ENCODE measurements at regions not wholly inside any gene's neighbourhood (a gene's known extent, or its start where the extent isn't known, plus 50 kb on each side); places are given as distances from the start of the nearest gene placed in this dataset.

DNA sequence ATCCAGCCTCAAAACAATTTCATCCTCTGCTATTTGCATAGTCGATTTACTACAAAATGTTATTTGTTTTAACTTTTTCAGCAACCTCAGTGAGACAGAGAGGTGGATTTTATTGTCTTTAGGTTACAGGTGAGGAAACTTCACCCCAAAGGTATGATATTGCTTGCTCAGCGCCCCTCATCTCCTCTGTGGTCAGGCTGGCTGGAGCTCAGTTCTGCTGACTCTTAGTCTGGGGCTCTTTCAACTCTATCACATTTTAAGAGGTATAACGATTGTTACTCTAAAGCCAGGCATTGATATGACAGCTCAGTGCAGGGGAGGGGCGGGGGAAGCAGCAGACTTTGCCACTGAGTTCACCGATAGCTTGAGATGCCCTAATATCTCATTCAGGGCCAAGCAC, 103.0 kb upstream of the DPH6 start:
- 70 to 88% methylated on average over 5 of the region's 5 CpGs for WGBS, 2 donors

DNA sequence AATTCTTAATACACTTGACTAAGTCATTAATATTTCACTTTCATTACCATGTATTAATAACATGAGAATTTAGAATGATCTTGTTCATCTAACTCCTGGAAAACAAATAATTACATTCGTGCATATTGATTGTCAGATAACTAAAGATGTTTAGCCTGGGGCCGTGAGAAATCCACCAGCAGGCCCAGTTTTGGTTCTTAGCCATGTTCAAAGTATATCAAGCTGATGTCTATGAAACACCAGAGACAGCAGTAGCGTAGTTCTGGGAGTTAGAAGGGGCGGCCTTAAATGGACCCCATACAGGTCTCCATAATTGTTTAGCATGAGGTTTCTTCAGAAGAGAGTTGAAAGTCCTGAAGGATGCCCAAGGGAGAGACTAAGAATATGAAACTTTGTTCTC, 103.6 kb upstream of the DPH6 start:
- TF ChIP-seq POLR2AphosphoS5 (IDR thresholded peaks at IDR 0.05), result no peak
- no peak for TF ChIP-seq EP300 (IDR thresholded peaks at IDR 0.05)
- TF ChIP-seq, protein P1, sequence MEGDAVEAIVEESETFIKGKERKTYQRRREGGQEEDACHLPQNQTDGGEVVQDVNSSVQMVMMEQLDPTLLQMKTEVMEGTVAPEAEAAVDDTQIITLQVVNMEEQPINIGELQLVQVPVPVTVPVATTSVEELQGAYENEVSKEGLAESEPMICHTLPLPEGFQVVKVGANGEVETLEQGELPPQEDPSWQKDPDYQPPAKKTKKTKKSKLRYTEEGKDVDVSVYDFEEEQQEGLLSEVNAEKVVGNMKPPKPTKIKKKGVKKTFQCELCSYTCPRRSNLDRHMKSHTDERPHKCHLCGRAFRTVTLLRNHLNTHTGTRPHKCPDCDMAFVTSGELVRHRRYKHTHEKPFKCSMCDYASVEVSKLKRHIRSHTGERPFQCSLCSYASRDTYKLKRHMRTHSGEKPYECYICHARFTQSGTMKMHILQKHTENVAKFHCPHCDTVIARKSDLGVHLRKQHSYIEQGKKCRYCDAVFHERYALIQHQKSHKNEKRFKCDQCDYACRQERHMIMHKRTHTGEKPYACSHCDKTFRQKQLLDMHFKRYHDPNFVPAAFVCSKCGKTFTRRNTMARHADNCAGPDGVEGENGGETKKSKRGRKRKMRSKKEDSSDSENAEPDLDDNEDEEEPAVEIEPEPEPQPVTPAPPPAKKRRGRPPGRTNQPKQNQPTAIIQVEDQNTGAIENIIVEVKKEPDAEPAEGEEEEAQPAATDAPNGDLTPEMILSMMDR (IDR thresholded peaks at IDR 0.05), result no peak
- no peak for TF ChIP-seq POLR2A (IDR thresholded peaks at IDR 0.05)
- no peaks in the 10 kb centered on the region for H3K27me3 ChIP-seq
- no peak overlapping the region for H3K4me3 ChIP-seq
- 91 to 92% methylated on average over 4 of the region's 4 CpGs for WGBS, 2 donors
- H3K9me3 ChIP-seq, result no peaks in the 10 kb centered on the region
- H3K4me1 ChIP-seq, result no peaks in the 10 kb centered on the region
- H3K27ac ChIP-seq, result no peak overlapping the region
- no peaks in the 10 kb centered on the region for H3K36me3 ChIP-seq
- intact Hi-C loops (cut with DNase I), result no loop called here
- DNase-seq, result no peak

More for the DNA sequence above, 103.0 kb upstream of the DPH6 start:
- no peak overlapping the region for H3K4me3 ChIP-seq
- no peaks in the 10 kb centered on the region for H3K27me3 ChIP-seq
- H3K36me3 ChIP-seq, result no peaks in the 10 kb centered on the region
- H3K9me3 ChIP-seq, result no peaks in the 10 kb centered on the region
- TF ChIP-seq POLR2AphosphoS5 (IDR thresholded peaks at IDR 0.05) (no peak), EP300 (IDR thresholded peaks at IDR 0.05) (no peak), POLR2A (IDR thresholded peaks at IDR 0.05) (no peak)
- TF ChIP-seq, protein P1 (IDR thresholded peaks at IDR 0.05), result no peak
- H3K27ac ChIP-seq, result no peak overlapping the region
- no peak for DNase-seq
- no peaks in the 10 kb centered on the region for H3K4me1 ChIP-seq
- intact Hi-C loops (cut with DNase I), result no loop called here

DNA sequence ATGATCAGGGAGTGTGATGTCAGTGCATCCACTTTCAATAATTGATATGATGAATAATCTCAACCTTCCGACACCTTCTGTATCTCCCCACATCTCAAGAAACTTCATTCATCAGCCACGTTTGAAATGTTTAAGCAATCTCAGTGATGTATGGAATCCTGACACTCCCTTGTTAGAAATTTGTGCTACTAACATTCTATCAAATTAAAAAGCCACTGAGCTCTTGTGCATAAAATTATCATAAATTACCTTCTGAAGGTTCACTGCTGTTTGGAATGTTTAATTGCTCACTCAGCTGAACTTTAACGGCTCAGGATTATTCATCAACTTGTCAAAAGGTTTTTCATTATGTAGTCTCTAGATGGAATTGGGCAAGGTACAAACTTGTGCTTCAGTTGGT, 108.4 kb upstream of the DPH6 start:
- intact Hi-C loops (cut with DNase I), result no loop called here
- H3K9me3 ChIP-seq, result no peaks in the 10 kb centered on the region
- no peak overlapping the region for H3K27ac ChIP-seq
- no peak overlapping the region for H3K4me3 ChIP-seq
- WGBS, 2 donors, result 67 to 74% methylated on average over 3 of the region's 3 CpGs
- H3K36me3 ChIP-seq, result no peaks in the 10 kb centered on the region
- DNase-seq, result no peak
- no peaks in the 10 kb centered on the region for H3K27me3 ChIP-seq
- no peaks in the 10 kb centered on the region for H3K4me1 ChIP-seq
- TF ChIP-seq, protein P1 (IDR thresholded peaks at IDR 0.05), result no peak
- TF ChIP-seq POLR2A (IDR thresholded peaks at IDR 0.05) (no peak), EP300 (IDR thresholded peaks at IDR 0.05) (no peak), POLR2AphosphoS5 (IDR thresholded peaks at IDR 0.05) (no peak)

DNA sequence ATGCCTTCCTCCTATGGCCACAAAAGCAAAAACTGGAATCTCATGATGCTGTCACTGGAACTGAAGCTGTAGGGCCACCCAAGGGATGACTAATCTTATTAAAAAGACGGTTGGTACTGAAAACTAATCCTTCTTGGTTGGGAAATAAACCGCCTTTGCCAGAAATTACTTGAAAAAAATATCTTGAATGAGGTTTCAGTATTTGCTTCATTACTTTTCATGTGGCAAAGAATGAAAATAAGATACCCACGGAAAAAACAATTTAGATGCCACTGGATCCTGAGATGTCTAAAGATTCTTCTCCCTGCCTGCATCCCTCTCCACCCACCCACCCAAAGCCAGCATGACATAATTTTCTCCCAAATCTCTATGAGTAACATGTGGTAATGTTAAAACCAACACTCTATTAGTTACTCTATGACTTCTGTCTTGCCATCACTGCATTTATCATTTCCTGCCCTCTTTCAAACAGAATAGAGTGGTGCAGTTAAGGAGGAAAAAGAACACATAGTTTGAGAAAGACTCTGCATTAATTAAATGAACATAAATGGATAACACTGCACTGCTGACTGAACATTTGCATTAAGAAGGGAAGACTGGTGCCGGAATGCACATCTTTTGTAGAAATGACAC, 111.8 kb upstream of the DPH6 start:
- WGBS, 2 donors, result 66 to 68% methylated on average over 4 of the region's 4 CpGs
- DNase-seq, result no peak
- no peaks in the 10 kb centered on the region for H3K9me3 ChIP-seq
- no peaks in the 10 kb centered on the region for H3K4me1 ChIP-seq
- H3K27me3 ChIP-seq, result no peaks in the 10 kb centered on the region
- intact Hi-C loops (cut with DNase I), result no loop called here
- no peak for TF ChIP-seq EP300 (IDR thresholded peaks at IDR 0.05)
- no peak for TF ChIP-seq POLR2A (IDR thresholded peaks at IDR 0.05)
- TF ChIP-seq POLR2AphosphoS5 (IDR thresholded peaks at IDR 0.05), result no peak
- TF ChIP-seq, protein P1 (IDR thresholded peaks at IDR 0.05), result no peak
- no peak overlapping the region for H3K27ac ChIP-seq
- no peak overlapping the region for H3K4me3 ChIP-seq
- H3K36me3 ChIP-seq, result no peaks in the 10 kb centered on the region

DNA sequence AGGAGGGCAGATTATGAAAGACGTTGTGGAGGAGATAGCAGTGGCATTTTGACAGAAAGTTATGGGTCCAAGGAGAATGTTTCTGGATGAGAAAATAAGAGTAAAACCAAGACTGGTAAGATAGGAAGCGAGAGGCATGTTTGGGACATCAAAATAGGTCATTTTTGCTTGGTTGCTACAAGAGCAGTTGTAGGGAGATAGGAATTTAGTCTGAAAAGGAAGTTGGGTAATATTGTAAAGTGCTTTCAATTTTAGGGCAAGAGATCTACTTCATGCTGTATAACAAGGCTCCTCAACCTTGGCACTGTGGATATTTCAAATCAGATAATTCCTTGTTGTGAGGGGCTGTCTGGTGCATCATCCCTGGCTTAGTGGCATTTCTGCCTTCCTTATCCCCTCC, 118.0 kb upstream of the DPH6 start:
- intact Hi-C loops (cut with DNase I), result no loop called here
- H3K9me3 ChIP-seq, result no peaks in the 10 kb centered on the region
- H3K27me3 ChIP-seq, result no peaks in the 10 kb centered on the region
- DNase-seq, result no peak
- H3K27ac ChIP-seq, result no peak overlapping the region
- H3K4me1 ChIP-seq, result peaks cover 0 to 28% (median 20%) of the 10 kb centered on the region in 4 donors
- H3K4me3 ChIP-seq, result no peak overlapping the region
- WGBS, 2 donors, result 82 to 83% methylated on average over 2 of the region's 2 CpGs
- TF ChIP-seq, protein P1 (IDR thresholded peaks at IDR 0.05), result no peak
- TF ChIP-seq POLR2A (IDR thresholded peaks at IDR 0.05) (no peak), EP300 (IDR thresholded peaks at IDR 0.05) (no peak), POLR2AphosphoS5 (IDR thresholded peaks at IDR 0.05) (no peak)
- no peaks in the 10 kb centered on the region for H3K36me3 ChIP-seq
